ENCODE measurements at regions not wholly inside any gene's neighbourhood (a gene's known extent, or its start where the extent isn't known, plus 50 kb on each side); places are given as distances from the start of the nearest gene placed in this dataset.

DNA sequence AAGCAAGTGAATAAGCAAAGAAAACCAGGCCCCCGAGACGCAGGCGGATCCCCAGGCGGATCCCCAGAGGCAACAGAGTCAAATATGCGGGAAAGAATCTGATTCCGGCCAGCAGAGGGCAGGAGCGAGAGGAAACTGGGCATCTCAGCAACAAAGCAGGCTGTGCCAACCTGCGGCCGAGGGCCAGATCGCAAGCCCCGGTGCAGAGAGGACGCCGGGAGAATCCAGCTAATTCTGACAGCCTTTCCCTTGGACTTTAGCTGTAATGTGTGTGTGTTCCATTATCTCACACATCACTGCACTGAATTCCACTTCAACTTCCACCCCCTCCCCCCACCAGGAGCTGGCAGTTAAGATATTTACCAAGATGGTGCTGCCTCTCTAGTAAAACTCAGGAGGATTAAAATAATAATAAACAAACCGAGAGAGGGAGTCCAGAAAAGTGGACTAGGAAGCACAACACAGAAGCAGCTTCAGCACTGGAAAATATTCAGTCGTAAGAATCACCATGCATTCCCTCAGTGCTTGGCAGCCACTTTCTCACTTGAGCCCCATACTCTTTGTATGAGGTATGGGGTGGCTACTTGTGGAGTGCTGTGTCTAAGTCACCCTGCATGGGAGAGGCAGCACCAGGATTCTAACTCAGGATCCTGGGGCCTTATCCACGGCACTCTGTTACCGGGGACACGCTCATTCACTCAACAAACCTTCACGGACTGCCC is 66.2 kb upstream of the SNX9 start:
- peak; percentile 71 for DNase-seq

GRCh38 chr6:157757430-157758403 is 65.3 kb upstream of the SNX9 start:
- no peak for DNase-seq

DNA sequence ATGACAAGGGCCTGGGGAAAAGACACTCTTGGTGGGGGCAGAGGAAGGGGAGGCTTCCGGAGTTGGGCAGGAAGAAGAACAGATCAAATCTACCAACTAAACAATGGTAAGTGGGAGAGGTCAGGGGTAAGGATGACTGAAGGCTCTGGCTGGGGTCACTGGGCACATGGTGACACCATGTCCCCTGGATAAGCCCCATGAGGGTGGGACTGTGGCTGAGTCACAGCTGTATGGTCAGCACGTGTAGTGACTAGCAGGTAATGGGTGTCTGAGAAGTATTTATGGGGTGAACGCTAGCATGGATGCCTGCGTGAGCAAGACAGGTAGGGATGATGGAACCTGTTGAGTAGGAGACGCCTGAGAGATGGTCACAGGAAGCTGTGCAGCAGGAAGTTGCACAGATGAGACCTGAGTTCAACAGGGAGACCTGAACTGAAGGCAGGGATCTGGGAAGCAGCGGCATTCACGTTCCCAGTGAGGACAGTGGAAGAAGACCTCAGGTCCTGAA is 64.5 kb upstream of the SNX9 start:
- no peak for DNase-seq

- DNase-seq = no peak
Observed at GRCh38 chr6:157759028-157759427, 64.0 kb upstream of the SNX9 start.

DNA sequence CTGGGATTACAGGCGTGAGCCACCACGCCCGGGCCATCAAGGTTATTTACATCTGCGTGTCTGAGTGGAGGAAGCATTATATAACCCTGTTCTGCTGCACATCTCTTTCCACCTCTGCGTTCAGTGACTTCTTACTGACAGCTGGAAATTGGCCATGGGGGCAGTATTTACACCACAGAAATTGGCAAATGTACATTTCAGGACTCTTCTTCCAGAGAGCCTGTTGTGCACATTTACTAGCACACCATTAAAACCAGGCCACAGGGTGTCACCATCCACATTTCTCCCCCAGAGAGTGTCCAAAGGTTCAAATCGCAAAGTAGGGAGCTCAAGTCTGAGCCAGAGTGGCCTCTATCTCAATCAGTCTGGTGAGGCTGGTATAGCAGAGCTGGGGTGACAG is 62.9 kb upstream of the SNX9 start:
- DNase-seq = no peak

- DNase-seq = no peak
Observed at GRCh38 chr6:157760589-157761330, 62.3 kb upstream of the SNX9 start.

GRCh38 chr6:157761331-157761921 is 61.6 kb upstream of the SNX9 start:
- peak; percentile 90 for DNase-seq

DNA sequence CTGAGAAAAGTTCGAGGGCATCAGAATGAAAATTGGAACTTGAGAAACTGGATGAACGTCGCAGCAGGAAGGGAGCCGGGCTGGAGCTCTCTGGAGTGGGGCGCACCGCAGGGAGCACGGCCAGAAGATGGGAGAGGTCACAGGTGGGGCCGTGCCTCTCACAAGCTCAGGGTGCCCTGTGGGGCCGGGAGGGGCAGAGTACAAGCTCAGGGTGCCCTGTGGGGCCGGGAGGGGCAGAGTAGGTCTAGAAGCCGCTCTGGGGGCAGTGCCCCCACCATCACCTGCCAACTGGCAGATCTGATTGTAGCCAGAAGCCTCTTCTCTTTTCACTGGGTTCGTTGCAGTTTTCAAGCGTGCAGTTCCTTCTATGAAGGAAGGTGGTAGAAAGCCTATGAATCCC is 61.1 kb upstream of the SNX9 start:
- no peak for DNase-seq

DNA sequence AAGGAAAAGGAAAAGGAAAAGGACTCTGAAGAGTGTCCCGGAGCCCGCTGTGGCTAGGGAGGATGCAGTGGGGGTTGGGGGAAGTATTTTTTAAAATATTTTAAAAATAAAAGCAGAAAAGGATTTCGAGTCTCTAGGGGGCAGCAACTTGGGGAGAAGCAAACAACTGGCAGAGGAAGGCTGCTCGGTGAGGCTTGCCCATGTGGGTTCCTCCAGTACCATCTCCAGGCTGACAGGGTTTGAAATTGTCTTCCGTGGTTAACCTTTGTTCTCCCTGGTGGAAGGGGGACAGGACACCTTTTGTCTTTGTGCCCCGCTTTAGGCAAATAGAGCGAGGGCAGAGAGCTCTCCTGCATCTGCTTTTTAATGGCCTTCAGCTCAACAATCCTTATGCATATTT is 60.4 kb upstream of the SNX9 start:
- DNase-seq = no peak

DNA sequence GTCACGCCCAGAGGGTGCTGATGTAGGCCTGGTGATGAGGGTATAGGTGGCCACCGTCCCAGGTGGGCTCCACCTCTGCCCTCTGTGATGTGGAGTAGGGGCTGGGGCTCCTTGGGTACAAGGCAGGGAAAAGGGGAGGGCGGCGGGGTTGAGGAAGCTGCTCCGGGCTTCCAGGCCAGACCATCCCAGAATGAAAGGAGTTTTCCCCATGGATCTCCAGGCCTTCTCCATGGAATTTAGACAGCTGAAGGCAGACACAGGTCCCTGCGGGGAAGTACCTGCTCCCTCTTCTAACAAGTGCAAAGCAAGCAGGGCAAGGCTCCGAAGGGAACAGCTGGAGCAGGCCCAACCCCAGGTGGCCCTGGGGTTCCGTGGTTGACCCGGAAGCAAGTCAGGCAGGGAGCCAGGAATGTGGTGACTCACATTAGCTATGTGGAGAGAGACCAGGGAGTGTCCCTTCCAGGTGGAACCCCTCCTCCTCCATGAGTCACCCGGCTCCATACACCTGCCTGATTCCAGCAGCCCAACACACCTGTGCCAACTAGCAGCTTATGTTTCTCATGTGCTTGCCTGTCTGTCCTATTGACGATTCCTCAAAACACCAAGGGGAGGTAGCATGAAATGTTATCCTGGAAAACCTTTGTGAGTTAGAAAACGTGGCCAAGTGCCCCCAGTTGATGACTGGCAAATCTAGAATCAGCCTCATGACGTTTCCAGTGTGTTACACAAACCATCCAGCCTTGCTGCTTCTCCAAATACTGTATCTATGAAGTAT is 59.7 kb upstream of the SNX9 start:
- DNase-seq = no peak

- no peak for DNase-seq
Observed at GRCh38 chr6:157763904-157764177, 59.2 kb upstream of the SNX9 start.

GRCh38 chr6:157764178-157765068 is 58.6 kb upstream of the SNX9 start:
- peak; percentile 92 for DNase-seq

DNA sequence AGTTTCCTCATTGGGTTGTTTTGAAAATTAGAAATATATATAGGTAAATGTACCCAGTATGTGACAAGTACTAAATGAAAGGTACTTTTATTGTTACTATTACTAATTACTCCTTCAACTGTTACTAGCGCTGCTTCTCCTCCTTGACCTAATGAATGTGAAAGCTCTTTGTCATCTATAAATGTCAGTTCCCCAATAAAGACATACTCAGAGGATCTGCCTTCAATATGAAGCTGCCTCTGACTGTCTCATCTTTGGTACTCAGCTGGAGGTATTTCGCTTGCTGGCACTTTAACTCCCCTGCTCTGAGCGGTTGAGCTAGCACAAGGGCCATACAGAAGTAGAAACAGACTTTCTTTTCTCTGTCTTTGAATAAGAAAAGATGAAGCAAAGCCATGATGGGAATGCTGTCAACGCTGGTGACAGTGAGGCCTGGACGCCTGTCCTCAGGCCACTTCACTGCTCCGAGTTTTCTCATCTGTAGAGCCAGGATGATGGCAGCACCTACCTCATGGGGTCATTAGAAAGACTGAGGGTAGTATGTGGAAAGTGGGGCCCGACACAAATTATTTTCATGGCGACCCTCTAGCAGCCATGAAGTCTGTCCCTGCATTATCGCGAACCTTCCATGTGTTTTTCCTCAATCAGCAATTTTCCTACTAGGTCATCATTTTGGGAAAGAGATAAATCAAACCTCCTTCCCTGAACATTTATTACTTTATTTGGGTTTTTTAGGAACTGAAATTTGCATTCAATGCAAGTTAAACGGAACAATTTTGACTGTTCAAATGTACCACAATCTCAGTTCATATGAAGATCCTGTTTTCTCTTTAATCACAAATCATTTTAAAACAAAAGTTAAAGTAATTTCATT is 55.9 kb upstream of the SNX9 start:
- DNase-seq = no peak

DNA sequence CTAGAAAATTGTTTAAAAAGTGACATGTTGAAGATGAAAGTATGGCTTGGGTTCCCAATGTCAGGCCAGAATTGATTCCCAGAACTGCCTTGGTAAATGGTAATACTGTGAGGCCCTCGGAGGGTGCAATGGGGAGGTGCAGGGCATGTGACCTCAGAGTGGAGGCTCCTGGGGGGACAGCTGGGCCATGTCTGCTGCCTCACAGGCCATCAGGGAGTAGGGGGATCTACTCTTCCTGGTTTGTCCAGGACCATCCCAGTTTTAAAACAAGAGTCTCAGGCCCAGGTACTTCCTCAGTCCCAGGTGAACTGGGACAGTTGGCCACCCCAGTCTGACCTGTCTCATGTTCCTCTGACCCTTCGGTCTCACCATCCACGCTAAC is 55.3 kb upstream of the SNX9 start:
- no peak for DNase-seq

GRCh38 chr6:157768304-157768703 is 54.7 kb upstream of the SNX9 start:
- no peak for DNase-seq

- DNase-seq = no peak
Observed at GRCh38 chr6:157768863-157769551, 54.0 kb upstream of the SNX9 start.

GRCh38 chr6:157769776-157770426 is 53.1 kb upstream of the SNX9 start:
- no peak for DNase-seq

DNA sequence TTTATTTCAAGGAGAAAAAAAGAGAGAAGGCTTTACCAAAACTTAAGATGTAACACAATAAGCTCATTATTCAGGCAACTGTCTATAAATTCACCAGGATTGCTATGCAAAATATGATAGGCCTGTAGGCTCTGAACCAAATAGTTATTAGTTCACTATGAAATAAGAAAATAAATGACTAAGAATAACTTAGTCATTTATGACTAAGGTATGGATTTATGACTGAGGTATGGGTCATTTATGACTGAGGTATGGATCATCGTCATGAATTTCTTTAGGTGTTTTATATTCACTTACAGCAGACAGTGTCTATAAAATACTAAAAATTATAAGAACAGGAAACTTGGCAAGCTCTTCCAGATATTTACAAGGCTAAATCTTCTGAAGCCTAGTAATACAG is 52.1 kb upstream of the SNX9 start:
- no peak for DNase-seq

DNA sequence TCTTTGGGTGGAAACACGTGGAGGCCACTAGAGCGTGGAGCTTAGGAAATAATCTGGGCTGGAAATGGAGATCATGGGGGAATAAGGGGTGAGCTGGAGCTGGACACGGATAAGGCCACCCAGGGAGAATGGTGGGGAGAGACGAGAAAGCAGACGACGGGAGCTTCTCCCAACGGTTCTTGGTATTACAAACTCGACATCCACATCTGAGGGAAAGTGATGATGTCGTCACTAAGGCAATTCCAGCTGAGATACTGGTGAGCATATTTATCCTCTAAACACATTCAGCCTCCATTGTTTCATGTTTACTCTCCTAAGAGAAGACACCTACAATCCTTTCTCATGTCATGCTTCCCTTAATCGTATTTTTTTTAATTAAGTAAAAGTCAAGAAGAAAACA is 50.2 kb upstream of the SNX9 start:
- no peak for DNase-seq

Data from CD4-positive, alpha-beta T cell treated with Interleukin-4 for 4 hours (primary cell).